HG02840 (cell line): ENCODE measurements at regions not wholly inside any gene's neighbourhood (a gene's known extent, or its start where the extent isn't known, plus 50 kb on each side); places are given as distances from the start of the nearest gene placed in this dataset.

Source experiments
- ATAC-seq: cut with Tn5 transposase; IDR thresholded peaks from one replicate; pipeline ENCODE4 v1.9.1; 2021; ENCODE audit warnings: mild to moderate bottlenecking, moderate library complexity, moderate number of reproducible peaks; ENCODE audit not compliant: unreplicated experiment, low FRiP score

DNA sequence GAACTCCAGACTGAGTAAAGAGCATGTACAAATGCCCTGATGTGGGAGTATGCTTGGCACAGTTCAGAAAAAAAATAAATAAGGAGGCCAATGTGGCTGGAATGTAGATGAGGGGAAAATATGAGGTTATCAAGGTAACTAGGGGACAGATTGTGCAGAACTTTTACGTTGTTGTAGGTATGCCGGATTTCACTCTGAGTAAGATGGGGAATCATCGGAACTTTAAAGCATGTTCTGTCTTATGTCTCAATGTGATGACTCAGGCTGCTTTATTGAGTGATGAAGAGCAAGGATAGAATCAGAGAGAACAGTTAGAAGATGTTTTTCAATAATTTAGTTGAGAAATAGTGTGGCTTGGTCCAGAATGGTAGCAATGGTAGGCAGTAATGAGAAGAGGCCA lies 130.4 kb downstream of the C11orf87 start:
- ATAC-seq: no peak

DNA sequence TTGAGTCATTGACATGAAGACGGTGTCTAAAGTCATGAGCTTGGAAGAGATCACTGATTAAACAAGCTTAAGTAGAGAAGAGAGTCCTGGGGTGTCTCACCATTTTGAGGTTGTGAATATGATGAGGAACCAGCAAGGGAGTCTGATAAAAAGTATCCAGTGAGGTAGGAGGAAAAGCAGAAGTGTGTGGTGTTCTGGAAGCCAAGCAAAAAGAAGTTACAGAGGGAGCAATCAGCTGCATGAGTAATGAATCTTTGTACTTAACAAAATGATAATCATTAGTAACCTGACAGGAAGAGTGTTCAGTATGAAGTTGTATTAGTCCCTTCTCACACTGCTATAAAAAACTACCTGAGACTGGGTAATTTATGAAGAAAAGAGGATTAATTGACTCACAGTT lies 131.3 kb downstream of the C11orf87 start:
- no peak for ATAC-seq

DNA sequence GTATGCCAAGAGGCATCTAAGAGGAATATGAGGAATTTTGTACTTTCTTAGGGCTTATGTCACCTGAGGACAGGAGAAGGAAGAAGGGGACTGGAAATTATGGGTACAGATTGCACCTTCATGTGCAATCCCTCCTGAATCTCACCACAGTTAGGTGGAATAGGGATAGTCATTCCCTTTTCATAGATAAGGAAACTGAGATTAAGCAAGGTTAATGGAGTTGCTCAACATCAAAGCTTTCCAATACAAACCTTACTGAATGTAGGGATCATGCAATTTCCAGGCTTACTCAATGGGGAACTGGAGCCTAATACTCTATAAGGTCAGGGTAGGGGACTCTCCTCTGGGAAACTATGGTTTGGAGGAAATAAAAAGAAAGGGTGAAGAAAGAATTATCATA lies 133.0 kb downstream of the C11orf87 start:
- no peak for ATAC-seq

DNA sequence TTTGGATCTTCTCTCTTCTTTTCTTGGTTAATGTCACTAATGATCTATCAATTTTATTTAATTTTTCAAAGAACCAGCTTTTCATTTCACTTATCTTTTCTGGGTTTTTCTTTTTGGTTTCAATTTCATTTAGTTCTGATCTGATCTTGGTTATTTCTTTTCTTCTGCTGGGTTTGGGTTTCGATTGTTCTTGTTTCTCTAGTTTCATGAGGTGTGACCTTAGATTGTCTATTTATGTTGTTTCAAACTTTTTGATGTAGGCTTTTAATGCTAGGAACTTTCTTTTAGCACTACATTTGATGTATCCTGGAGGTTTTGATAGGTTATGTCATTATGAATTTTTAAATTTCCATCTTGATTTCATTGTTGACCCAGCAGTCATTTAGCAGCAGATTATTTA lies 142.3 kb downstream of the C11orf87 start:
- ATAC-seq: no peak

DNA sequence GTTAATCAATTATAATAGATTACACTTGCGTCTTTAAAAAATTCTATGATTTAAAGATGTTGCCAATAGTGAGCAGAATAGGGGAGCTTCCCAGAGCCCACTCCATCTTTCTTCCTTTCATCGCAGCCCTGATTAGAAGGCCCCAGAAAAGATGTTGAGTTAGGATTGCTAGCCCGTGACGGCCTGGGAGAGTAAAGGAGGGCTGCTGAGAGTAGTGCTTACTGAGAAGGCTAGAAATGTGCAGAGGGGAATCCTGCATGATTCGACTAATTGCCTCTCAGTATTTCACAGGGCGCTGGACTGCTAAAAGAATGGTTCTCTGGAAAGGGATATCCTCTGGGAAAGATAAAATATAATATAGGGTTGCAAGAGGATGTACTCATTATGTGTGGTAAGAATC lies 160.5 kb downstream of the C11orf87 start:
- ATAC-seq: no peak

DNA sequence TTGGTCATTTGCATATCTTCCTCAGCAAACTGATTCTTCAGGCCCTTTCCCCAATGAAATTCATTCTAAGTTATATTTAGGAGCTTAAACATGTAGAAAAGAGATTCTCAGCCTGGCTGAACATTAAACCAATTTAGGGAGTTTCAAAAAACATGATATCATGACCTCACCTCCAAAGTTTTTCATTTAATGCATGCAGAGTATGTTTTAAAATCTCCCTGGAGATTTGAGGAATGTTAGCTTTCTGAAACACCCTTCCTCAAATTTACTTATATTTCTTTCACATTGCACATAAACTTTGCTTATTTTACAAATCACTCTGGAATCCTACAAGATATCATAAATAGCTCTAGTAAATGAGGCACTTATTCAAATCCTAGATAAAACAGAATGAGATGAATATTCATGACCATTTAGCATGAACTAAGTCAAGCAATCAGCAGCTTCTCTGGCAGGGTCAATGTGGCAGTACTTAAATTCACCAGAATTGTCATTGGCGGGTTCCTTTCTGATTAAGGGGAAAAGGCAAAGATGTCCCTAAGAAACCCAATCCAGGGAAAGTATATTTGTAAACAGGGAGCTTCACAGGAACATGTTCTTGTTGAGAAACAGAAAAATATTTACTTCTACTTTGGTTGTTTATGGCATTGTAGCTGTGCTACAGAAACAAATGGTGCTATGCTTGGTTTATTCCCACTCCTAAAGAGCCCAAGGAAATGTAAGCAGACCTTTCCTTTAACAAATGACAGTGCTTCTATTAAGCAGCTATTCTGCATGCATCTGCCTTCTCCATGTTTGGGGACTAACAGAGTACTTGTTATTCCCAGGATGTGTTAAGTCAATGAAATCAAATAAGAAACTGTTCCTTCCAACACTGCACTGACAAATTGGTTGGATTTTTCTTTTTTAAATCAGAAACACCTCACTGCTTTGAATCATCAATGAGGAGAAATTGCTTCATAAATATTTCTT lies 162.3 kb downstream of the C11orf87 start:
- no peak for ATAC-seq

DNA sequence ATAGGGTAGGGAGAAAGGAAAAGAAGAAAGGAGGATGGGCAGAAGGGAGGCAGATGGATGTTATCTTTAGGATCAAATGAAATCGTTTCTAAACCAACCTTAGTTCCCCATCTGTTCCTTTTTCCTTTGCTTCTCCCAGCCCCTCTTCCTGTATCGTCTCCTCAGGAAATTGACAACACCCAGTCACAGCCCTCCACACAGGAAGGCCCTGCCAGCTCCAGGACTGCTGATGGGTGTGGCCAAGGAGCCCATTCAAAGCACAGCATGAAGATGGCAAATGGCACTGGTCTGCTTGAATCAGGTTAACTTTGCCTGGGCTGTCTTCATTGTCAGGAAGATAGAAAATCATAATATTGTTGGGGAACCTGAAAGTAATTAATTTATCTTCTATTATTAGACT lies 164.8 kb downstream of the C11orf87 start:
- no peak for ATAC-seq

DNA sequence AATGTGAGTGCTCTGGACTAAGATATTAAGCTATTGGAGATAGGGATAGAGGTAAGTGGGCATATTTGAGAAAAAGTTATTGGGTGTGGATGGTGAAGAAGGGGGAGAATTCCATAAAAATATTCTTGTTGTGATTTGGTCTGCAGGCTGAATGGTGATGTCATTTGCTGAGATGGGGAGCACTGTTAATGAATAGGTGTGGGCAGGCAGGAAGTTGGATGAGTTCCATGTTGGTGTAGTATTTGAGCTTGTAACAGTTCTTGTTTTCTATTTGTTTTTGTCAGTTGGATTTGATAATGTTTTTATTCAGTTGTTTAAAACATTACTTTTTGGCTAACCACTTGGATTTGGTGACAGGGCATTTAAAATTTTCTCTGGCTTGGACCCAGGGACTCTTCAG lies 168.8 kb downstream of the C11orf87 start:
- no peak for ATAC-seq

DNA sequence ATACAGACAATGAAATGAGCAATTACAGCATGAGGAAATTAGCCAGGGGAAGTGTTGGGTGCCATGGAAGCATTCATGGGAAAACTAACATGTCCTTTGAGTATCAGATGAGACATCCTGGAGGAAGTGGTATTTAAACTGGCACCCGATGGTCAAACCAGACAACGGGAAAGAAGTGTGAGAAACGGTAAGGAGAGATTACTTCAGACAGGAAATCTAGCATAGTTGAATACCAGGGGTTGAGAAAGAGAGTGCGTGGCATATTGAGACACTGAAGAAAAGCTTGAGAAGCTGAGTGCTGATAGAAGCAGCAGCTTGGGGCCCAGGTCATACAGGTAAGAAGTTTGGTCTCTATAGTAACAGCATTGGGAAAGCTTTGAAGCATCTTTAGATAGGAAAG lies 175.3 kb downstream of the C11orf87 start:
- no peak for ATAC-seq

DNA sequence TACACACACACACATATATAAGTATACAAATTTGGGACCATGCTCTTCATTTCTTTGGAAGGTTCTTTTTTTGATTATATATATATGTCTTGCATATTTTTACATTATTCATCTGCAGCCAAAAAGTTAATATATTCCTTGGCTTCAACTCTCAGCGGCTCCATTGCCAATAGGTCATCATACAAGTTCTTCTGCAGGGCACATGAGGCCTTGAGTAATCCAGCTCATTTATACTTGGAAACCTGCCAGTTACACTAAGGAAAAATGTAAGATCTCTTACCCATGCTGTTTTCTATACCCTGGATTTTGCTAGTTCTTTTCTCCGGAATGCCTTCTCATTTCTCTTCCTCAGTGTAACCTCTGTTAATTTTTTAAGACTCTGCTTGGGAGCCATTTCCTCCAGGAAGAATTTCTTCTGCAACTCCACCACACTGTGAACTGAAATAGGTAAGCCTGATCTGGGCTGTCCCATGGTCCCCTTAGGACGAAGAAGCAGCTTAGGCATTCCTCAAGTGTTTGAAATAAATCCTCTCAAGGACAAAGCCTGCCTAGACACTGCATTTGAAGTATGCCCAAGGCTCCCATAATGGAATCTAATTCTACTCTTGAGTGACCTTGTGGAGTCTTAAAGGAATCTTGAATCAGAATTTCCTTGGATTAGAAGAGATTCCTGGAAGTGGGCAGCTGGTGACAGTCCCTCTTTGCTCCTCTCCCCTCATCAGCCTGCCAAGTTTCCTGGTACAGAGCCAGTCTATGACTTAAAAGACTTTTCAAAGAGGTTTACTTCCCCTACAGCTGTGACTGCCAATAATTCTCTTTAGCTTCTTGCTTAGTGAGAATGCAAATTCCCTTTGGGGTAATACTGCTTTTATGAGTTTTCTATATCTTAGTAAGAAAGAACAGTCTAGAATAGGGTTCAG lies 182.8 kb downstream of the C11orf87 start:
- no peak for ATAC-seq

DNA sequence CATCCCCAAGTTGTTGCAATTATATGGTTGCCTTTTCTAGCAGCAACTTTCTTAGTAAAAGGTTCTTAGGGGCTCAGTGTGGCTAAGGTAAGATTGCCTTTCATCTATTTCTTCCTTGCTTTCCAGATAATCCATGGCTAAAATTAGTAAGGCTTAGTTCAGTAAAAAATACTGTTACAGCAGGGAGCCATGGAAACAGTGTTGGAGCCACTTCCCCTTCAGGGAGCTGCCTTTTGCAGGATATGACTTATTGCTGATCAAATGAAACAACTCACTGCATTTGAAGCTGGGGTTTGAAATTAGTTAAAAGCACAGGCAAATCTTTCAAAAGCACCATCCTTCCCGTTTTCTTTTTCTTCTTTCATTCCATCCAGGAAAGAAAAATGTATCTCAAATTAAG lies 184.3 kb downstream of the C11orf87 start:
- ATAC-seq: no peak

DNA sequence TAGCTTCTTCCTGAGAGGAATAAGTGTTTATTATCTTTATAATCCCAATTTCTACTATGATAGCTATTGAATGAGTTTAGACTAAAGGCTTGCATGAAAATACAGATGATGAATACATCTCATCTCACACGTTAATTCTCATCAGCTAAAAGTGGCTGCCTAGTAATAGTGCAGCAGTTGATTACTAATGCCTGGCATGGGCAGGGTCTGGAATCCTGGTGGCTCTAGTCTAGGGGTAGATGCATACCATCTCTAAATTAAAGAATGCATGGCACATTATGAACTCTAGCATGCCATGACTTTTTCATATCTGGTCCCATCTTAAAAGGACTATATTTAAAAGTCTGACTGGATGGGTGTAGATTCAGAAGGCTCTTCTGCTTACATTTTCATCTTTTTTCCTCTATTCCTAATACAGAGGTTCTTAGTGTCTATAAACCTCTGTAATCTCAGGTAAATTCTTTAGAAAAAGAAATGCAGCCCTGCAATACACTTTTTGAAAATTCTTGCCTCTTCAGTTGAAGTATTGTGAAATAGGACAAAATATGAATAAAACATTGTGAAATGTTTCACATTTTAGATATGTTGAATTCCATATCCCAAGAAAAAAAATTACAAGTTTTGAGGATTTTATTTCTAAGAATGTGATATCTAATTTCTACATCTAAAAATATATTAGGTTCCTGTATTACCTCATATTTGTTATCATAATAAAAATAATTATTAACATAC lies 187.6 kb downstream of the C11orf87 start:
- no peak for ATAC-seq

DNA sequence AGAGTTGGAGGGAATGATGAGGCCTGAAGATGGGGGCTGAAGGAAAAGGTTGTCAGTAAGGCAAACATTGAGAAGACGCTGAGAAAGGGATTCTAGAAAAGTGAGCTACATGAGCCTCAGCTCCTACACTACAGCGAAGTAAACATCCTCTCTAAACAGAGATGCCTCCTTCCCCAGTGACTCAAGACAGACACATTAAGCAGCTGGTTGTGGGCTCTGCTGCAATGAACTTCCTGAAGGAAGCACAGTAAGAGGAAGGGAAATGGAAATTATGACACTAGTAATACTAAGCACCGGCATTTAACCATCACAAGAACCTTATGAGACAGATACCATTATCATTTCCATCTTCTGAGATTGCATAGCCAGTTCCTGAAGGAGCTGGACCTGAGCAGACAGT lies 190.5 kb downstream of the C11orf87 start:
- no peak for ATAC-seq

DNA sequence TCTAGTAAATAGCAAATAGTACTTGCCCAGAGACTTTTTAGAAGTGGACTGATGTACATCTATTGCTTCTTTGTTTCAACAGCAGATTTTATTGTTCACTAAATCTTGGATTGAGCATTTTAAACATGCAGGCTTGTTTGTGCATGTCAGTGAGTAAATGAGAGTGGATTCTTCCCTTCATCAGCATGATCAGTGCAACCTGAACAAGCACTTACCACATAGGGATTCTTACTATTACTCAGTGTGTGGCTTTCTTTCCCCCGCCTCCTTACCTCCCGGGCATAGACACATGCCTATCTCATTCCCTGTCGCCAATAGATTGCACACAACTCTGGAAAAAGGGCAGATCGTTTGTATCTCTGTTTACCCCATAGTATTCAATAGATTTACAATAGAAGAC lies 197.5 kb downstream of the C11orf87 start:
- no peak for ATAC-seq

DNA sequence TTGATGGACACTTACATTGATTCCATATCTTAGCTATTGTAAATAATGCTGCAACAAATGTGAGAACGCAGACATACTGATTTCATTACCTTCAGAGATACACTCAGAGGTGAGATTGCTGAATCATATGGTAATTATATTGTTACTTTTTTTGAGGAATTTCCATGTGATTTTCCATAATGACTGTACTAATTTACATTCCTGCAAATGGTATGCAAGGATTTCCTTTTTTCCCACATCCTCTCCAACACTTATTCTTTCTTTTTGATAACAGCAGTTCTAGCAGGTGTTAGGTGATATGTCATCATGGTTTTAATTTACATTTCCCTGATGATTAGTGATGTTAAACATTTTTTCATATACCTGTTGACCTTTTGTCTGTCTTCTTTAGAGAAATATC lies 207.7 kb downstream of the C11orf87 start:
- ATAC-seq: no peak

DNA sequence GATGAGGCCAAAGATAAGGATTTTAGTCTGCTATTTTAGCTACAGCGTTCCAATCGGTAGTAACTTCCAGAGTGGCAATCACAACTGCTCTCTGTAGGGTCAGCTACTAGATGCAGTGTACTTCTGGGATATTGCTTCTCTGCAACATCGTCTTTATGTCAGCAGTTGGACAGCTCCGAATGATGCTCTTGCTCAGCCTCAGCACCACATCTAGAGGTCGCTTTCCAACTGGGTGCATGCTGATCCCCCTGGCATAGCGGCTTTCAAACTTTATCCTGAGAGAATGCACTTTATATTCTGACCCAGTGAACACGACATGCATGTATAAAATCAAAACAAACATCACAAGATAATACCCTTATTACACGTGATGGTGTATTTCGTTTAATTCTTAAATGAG lies 219.6 kb downstream of the C11orf87 start:
- no peak for ATAC-seq

DNA sequence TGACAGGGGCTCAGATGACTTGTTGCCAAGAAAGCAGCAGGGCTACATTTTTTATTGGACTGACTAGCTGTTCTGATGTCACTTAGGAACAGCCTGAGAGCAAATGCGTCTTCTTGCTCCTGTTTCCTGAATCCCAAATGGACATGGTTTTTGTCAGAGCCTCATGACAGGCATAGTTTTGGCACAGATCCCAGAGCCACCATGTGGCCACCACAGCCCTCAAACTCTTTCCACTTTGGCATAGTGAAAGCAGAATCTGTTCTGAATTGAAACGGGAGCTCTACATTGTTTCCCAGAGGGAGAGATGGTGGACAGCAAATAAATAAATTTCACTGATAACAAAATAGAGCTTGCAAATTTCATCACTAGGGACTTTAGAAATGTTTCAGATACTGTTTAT lies 222.2 kb downstream of the C11orf87 start:
- ATAC-seq: no peak

DNA sequence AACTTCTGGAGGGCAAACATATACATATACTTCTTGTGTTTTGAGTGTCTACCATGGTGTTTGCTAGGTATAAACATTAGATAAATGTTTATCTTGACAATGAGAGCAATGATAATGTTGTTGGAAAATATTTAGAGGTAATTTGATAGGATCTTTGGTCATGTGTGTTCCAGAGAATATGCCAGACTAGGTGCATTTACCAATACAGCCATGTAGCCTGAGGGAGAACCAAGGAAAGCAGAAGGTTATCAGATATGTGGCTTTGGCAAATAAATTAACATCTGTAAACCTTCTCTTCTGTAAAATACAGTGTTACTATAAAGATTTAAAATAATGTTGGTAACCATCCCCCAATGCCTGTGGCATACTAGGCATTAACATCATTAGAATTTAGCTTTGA lies 226.8 kb downstream of the C11orf87 start:
- ATAC-seq: no peak

DNA sequence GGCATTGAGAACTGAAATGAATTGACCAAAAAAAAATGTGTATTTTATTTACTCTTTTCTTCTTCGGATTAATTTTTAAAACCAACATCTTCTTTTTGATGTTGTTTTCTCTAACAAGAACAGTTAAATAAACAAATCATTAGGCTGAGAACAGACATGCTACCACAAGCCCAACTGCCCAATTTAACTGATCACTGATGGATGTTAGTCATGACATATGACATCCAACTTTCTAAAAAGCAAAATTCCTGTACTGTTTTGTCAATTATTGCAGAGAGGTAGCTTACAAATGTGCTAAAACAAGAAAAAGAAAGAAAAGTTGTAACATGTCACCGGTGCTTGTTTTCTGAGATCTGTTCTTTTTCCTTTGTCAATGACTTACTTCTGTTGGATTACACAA lies 232.1 kb downstream of the C11orf87 start:
- no peak for ATAC-seq

DNA sequence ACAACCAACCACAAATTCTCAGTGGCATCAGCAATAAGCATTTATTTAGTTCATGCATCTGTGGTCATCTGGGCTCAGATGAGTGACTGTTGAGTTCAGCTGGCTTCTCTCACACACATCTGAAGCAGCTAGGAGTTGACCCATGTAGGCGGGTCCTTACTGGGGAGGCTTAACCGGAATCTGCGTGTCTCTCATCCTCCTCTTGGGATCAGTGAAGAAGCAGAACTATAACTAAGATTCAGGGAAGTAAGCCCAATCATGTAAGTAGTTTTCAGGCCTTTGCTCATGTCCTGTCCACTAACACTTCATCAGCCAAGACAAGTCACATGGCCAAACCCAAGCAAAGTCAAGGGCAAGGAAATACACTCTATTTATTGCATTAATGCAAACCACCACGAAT lies 236.2 kb downstream of the C11orf87 start:
- ATAC-seq: no peak

DNA sequence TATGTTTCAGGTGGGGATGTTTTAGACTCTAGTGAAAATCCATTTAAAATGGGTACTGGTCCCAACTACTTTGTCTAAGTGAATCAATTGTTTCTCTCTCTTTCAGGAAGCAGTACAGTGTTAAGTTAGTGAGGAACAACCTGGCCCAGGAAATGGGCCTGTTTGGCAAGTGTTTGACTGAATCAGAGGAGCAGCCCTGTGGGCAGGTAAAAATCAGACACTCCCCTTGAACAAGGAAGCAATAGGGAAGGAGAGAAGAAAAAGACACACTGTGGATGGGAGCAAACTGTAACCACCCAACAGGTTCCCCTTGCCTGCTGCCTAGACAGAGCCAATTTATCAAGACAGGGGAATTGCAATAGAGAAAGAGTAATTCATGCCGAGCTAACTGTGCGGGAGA lies 245.7 kb downstream of the C11orf87 start:
- no peak for ATAC-seq
